MM.1S (cell line): ENCODE measurements at regions not wholly inside any gene's neighbourhood (a gene's known extent, or its start where the extent isn't known, plus 50 kb on each side); places are given as distances from the start of the nearest gene placed in this dataset.

ENCODE experiments used
- EZH2 ChIP-seq: fragments of 300-600 bp; sonication (generic); optimal IDR thresholded peaks from 2 replicates; pipeline ENCODE3; 2017; ENCODE audit warnings: low read depth, mild to moderate bottlenecking, antibody characterized with exemption, low read length, mixed read lengths
- EZH2phosphoT487 ChIP-seq: fragments of 300-600 bp; sonication (generic); IDR thresholded peaks from 2 replicates; pipeline ENCODE4 v1.6.1; 2018; ENCODE audit warnings: antibody characterized with exemption, low read length
- TF ChIP-seq, protein P1 (sequence below): fragments of 300-600 bp; sonication (generic); IDR thresholded peaks from 2 replicates; pipeline ENCODE4 v1.5.1; 2016; ENCODE audit warnings: antibody characterized with exemption, low read length, mixed read lengths

DNA sequence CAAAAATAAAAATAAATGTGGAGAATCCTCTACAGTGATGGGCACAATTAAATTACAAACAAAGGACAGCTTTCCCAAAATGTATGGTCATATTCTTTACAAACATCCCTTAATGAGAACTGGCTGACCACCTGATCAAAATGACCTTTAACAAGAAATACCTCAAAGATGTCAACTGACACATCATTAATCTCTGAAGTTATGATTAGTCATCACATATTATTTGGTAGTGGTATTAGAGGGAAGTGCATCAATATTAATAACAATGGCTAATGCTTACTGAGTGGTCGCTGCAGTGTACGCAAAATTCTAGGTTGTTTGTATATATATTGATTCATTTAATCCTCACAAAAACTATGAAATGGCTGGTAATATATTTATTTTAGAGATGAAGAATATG is 340.6 kb downstream of the GJA1 start:
- no peak for TF ChIP-seq EZH2
- TF ChIP-seq, protein P1, sequence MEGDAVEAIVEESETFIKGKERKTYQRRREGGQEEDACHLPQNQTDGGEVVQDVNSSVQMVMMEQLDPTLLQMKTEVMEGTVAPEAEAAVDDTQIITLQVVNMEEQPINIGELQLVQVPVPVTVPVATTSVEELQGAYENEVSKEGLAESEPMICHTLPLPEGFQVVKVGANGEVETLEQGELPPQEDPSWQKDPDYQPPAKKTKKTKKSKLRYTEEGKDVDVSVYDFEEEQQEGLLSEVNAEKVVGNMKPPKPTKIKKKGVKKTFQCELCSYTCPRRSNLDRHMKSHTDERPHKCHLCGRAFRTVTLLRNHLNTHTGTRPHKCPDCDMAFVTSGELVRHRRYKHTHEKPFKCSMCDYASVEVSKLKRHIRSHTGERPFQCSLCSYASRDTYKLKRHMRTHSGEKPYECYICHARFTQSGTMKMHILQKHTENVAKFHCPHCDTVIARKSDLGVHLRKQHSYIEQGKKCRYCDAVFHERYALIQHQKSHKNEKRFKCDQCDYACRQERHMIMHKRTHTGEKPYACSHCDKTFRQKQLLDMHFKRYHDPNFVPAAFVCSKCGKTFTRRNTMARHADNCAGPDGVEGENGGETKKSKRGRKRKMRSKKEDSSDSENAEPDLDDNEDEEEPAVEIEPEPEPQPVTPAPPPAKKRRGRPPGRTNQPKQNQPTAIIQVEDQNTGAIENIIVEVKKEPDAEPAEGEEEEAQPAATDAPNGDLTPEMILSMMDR: no peak
- no peak for TF ChIP-seq EZH2phosphoT487
